NCI-H524 (cell line): ENCODE measurements at regions not wholly inside any gene's neighbourhood (a gene's known extent, or its start where the extent isn't known, plus 50 kb on each side); places are given as distances from the start of the nearest gene placed in this dataset.

ENCODE experiments used
- DNase-seq, 2 experiments: peaks; one replicate each; lab custom pipeline; 2025; lab: John Stamatoyannopoulos, UW

DNA sequence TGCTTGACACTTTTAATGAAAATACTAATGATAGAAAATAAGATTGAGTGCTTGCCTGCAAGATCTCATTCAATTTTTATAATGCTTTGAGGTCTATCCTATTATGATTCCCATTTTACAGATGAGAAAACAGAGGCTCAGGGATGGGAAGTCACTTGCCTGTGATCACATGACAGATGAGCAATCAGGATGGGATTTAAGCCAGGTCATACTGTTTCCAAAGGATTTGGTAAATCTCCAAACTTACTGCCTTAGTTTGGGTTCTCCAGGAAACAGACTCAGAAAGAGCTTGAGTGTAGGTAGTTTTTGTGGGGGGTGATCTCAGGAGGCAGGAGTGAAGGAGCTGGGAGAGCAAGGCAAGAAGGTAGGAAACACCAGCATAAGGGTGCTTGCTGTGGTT is 456.3 kb downstream of the MAFB start:
- DNase-seq = no peak

DNA sequence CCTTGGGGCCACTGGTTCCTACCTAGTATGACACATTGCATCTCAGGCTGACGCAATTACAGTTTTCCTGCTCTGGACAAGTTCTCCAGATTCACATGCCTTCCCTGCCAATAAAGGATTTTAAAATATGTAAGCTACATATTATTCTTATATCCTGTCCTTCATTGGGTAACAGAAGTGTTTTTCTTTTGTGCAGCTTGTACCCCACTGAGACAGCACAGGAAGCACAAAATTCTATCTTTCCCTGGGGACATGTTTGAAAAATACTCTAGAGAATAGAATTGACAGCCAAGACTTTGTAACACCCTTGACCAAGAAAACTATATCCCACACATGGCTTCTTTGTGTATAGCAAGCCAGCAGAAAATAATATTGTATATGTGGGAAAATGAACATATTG is 456.8 kb downstream of the MAFB start:
- DNase-seq = no peak

DNA sequence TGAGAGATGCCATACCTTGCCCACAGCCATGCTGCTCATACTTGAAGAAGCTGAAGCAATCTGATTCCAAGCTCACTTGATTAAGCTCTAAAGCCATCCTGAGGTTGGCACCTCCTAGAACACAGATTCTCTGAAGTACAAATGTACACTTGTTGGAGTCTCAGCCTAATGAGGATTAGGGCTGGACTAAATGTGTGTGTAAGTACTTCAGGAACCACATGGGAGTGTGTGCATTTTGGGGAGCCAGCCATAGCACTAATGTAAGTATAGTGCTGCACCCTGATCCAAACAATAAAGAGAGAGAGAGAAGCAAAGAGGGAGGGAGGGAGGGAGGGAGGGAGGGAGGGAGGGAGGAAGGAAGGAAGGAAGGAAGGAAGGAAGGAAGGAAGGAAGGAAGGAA is 458.6 kb downstream of the MAFB start:
- DNase-seq = no peak

DNA sequence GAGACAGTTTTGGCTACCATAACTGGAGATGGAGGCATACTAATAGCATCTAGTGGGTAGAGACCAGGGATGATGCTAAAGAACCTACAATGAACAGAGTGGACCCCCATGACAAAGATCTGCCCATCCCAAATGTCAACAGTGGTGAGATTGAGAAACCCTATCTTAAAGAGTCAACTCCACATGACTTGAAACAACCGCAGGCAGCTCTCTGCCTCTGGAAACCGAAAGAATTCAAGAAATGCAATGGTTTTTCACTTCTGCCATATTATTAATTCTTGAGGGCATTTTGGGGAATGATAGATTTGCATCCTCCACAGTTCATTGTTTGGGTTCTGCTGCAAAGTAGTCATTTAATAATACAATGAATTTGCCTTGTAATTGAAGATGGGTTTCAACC is 463.4 kb downstream of the MAFB start:
- no peak for DNase-seq

DNA sequence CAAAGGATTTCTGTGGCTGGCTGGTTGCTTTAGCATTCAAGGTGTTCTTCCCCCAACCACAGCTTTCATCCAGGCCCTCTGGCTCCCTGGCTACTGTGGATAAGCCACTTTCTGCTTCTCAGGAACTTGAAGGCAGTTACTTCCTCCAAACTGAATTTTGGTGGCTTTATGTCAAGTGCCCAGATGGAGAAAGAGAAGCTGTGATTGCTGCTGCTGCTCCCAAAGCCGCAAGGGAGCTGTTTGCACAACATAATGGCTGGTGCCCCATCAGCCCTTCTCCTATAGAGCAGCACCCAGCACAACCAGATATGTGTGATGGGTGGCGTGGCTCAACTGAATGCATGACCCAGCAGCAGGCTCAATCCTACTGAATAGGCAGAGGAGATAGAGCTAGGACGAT is 465.2 kb downstream of the MAFB start:
- DNase-seq = no peak

DNA sequence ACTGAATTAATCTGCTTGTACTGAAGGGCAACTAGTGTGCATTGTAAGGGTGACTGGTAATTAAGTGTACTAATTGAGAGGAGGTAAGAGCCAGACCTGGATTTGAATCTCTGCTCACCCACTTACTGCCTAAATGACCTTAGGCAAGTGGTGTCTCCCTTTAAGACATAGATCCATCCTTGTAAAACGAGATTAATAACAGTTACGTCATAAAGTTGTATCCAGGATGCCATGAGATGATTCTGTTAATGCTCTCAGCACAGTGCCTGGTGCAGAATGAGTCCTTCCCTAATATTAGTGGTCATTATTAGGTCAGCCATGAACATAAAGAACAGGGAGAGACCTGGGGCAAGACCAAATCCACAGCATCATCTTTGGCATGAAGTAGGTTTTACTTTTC is 470.1 kb downstream of the MAFB start:
- no peak for DNase-seq

DNA sequence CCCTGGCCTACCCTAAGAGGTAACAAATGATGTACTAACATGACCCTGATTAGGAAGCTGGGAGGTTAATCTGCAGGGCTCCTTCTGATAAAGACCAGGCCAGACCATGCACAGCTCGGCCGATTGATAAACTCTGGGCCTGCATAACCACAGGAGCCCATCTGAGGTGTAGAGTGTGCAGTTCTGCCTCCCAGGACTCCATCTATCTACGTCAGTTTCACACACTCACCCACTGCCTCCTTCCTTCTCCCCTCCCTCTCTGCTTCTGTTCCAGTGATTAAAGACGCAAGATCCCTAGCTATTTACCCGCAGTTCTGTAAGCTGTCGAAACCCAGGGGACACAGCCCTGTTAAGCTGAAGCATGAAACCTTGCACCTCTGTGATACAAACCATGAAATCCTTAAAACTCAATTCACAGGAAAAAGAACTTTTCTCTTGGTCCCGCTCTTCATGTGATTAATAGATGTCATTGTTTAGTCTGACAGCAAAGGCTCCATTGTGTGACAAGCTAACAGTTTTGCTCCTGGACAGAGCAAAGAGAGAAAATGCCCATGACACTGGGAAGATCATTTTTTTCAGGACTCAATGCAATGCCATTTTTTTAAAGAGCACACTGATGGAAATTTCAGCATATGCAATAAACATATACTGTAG is 470.6 kb downstream of the MAFB start:
- DNase-seq = no peak

DNA sequence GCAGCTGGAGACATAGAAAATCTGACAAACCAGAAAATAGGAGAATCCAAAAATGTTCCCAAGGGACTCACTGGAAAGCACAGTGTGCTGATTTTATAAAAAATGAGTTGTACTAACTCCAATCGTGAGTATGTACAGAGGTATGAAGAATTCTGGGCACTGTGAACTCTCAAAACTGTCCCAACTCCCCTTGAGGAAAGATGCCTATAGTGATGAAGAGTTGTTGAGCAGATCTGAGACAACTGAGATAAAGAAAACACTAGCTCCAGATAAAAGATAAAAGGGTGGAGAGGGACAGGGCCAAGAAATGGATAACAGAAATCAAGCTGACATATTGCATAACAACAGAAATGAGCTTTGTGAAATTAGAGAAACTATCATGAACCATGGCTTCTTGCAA is 481.4 kb downstream of the MAFB start:
- no peak for DNase-seq

DNA sequence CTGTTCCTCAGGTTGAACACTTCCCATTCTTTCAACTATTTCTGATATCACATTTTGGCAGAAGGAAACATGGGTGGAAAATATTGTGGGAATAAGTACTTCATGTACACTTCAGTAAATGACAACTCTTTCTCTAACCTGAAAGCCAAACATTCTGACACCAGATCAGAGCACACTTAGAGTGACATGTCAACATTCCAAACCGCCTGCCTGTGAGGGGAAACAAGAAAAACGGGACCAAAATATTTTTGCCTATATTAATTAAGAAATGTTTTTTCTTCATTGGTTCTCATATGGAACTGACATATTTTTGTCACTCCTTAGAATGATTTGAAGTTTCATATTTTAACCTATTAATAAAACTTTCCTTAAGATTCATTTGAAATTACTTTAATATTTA is 483.1 kb downstream of the MAFB start:
- no peak for DNase-seq

DNA sequence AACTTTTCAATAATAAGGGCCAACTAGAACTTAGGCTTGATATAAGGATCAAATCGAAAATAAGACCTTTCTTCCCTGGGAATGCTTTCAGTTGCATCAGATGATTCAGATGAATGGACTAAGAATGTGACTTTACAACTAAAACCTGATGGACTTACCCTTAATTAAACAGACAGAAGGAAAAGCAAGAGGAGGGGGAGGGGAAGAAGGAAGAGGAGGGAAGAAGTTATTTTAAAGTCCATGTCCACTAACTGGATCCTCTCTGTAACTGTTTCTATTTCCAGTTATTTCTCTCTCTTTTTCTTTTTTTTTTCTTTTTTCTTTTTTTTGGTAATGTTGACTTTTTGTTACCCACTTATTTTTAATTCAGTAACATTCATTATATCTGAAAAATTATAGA is 486.0 kb downstream of the MAFB start:
- DNase-seq = no peak

DNA sequence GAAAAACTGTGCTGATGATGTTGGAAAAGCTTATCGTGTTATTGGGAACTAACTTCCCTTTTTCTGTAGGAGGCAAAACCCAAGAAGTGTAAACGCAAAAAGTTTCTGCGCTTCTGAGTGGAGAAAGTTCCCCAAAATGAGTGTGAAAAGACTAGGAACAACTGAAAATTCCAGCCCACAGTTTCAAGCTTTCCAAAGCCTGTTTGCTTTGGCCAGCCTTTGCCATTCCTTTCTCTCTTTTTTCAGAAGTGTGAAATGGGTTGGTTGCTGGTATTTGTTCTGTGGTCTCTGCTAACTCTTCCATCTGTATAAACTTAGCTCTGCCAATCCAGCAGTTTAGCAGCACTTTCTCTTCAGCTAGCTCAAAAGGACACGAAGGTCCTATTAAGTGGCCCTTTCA is 491.3 kb downstream of the MAFB start:
- no peak for DNase-seq

DNA sequence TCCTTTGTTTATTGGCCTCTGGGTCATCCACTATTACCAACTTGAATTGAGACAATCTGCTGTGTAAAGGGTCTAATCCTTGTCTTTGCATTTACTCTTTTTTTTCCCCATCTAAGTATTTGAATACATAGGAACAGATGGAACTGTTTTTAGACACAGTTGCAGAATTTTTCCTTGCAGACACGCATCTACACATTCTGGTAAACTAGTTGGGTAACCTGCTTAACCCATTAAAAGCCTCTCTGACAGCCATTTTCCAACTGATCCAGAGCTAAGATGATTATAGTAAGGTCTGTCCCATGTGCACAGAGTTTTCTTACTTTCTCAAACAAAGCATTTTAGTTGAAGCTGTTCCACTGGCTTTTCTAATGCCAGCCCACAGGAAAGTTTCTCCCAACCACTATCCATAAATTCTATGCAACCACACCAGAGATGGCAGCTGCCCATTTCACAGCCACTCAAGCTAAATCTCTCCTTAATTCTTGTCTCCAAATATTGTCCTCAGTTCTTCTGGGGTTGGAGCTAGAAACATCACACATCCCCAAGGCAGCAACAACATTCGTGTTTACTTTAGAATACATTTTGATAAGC is 492.1 kb downstream of the MAFB start:
- no peak for DNase-seq

DNA sequence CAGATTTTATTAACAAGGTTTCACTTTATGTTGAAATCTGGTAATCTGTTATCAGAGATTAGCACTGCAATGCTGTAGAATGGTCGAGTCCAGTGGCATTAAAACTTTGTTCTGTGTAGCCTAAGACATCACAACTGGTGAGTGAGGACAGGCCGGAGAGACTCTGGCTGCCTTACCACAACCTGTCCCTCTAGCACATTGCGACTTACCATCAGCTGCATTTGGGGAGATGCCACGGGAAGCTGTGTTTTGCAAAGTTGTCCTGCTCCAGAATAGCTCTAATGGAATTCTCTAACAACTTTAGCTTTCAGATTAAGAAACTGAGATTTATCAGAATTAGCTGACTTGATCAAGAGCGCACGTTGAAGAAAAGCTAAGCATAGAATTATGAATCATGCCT is 493.3 kb downstream of the MAFB start:
- DNase-seq = no peak

DNA sequence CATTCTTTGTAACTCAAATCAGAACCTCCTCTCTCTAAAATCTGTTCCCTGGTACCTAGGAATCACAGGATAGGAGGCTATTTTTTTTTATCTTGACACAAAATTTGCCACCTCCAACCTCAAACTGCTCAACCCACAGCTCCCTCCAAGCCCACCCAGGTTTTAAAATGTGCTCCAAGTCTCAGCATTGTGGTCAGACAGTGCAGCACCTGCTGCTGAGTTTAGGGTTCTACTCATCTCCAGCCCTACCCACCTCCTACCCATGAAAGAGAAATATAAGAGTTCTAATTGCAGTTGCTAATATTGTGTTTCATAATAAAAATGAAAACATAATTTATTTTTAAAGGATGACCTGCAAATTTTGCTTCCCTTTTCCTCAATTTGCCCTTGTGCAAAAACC is 496.5 kb downstream of the MAFB start:
- DNase-seq = no peak

DNA sequence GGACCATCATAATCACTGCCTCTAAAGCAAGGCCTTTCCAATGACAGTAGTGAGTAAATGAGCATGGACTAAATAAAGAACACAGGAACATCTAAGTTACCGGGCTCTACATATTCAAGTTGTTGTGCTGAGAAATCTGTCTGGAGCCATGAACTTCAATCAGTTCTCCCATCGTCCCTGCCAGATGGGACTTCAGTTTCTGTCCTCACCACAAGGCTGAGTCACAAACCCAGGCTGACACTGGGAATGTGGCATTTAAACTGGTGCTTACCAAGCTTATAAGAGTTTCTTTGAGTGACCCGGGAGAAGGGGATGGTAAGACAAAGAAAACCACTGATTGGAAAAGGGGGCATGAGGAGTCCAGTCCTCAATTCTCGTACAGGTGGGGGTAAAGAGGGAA is 497.0 kb downstream of the MAFB start:
- DNase-seq = no peak

DNA sequence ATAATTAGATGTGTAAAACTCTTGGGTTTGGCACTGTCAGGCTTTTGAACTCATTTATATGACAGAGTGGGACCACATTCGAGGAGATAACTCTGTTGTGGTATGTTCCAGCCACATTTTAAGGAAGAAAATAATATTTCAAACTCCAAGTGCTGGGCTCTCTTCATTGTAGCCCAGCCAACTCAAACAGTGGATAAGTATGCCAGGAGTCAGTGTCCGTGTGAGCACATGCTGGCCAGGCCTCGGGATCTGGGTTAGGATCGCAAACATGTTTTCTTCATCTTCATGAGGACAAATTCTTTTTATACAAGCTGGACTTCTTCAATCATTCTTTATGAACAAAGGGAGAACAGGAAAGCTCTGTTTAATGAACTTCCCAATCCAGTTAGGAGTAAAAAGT is 497.5 kb downstream of the MAFB start:
- DNase-seq = no peak

DNA sequence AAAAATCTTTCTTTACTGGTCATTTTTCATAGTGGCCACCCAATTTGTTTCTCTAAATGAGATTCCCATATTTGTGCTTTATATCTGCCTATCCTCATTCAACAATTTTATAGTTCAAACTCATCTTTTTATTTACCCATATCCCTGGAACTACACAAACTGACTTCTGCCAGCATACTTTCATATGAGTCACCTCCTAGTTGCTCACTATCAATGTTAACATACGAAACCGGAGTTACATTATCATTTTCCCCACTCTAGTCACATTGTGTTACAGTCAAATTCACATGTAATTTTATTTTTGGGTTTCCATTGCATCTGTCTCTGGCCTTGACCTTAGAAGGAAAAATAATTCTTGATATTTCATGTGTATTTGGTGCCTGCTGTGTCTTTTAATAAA is 499.4 kb downstream of the MAFB start:
- DNase-seq = no peak

DNA sequence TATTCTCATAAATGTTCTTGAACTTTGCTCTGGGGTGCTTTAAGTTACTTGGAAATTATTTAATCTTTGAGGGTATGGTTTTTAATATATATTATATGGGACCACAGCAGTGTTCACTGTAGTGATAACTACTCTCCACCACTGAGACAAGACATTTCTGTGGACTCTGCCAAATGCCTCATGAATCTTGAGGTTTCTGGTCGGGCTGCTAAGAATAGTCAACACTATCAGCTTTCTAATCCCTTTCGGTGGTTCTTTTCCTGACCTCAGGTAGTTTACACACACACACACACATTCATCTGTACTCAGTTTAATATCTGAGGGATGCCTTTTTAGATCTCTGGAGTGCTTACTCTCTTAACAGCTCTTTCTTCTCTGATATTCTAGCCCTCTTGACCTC is 500.7 kb downstream of the MAFB start:
- no peak for DNase-seq

DNA sequence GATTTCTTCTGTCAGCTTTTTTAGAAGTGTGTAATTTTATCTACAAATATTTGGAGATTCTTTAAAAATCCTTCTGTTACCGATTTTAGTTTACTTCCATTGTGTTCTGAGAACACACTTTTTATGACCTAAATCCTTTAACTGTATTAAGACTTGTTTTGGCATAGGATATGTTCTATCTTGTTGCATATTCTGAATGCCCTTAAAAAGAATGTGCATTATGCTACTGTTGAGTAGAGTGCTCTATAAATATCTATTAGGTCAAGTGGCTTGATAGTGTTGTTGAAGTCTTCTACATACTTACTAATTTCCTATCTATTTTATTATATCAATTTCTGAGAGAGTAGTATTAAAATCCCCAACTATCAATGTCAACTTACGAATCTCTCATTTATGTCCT is 502.2 kb downstream of the MAFB start:
- DNase-seq = no peak

DNA sequence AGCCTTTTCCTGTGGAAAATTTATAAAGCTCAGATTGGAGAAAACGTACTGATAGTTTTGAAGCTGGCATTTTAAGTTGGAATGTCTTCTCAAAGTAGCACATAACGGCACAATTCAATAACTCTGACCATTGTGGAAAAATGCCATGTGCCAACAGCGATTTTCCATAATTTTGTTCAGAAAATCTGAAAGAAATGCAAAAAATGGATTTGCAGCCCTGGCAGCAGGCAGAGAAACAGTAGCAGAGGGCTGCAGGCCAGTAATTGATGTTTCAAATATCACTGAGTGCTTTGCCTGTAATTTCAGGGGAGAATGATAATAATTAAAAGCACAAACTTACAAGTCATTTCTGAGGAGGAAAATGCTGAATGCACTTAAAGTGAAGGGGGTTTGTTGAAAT is 507.4 kb downstream of the MAFB start:
- no peak for DNase-seq

DNA sequence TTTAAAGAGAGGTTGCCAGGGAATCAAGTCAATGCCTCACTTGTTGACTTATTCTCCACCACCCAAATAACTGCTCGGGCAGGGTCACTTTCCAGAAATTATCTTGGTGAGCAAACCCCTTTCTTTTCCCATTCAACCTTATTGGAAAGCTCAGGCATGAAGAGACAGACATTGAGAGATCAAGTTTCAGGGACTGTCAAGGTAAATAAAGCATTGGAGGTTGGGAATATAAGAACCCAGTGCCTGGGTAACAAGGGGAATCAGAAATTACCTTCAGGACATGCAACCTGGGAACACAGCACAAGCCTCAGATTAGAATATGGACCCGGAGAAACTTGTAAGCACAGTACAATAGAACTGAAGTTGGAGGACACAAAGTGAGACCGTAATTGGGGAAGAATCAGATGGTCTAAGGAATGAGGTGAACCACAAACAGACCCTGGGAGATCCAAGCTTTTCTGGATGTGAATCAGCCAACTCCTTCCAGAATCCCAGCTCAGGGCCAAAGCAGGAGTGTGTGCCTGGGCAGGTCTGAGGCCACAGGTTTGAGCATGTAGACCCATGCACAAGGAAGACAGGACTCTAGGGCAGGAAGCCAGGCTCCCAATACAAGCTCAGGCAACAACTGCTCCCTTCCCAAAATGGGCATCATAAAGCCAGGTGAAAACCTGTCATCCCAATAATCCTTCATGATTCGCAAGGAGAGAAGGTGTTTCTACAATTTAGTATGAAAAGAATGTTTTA is 512.8 kb downstream of the MAFB start:
- DNase-seq = no peak

DNA sequence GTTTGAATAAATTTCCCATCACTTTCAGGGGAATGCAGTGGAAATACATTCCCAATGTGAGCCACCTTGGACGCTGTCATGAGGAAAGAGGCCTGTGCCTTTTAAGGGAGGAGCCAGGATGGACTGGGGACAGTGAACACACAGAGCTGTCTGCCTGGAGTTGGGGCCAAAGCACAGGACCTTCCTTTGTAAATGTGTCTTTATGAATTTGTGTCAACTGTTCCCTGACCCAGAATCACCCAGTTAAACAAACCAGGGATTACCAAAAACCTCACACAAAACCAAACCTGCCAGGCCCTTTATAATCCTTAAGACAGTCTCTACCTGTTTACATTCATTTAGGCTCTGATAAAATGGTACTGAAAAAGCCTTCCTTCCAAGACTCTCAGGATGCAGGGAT is 513.7 kb downstream of the MAFB start:
- no peak for DNase-seq

DNA sequence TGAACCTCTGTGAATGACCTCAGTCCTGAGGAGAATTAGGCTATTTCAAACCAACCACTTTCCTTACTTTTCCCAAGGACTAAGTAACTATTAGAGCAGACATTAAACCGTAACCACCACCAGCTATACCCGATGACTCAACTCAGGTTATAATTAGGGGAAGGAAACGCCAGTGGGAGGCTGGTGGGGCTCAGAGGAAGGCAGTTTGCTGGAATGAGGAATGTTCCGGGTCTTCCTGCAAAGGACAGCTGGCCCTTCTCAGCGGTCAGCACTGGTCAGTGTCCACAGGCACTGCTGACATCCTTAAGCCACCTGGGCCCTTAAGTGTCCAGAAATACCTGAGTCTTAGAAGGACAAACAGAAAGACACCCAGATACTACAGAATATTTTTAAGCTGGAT is 515.2 kb downstream of the MAFB start:
- no peak for DNase-seq
